Mesothelial cell of epicardium (in vitro differentiated cells): ENCODE measurements at regions not wholly inside any gene's neighbourhood (a gene's known extent, or its start where the extent isn't known, plus 50 kb on each side); places are given as distances from the start of the nearest gene placed in this dataset.

Source experiments
- DNase-seq, 2 experiments: peaks; one replicate each; pipeline ENCODE4 v3.0.0; 2021; ENCODE audit warnings: low spot score in 2 of 2; ENCODE audit not compliant: unreplicated experiment in 2 of 2
- H3K27ac Mint-ChIP-seq: 2 replicates; pipeline ENCODE4 v1.8.0; 2021; ENCODE audit warnings: mixed read lengths
- H3K27me3 Mint-ChIP-seq: 2 replicates; pipeline ENCODE4 v1.8.0; 2021; ENCODE audit warnings: low read depth, mixed read lengths
- H3K36me3 Mint-ChIP-seq: 2 replicates; pipeline ENCODE4 v1.8.0; 2021; ENCODE audit warnings: mixed read lengths
- H3K4me1 Mint-ChIP-seq: 2 replicates; pipeline ENCODE4 v1.8.0; 2021; ENCODE audit warnings: mixed read lengths
- H3K4me3 Mint-ChIP-seq: 2 replicates; pipeline ENCODE4 v1.8.0; 2021; ENCODE audit warnings: mild to moderate bottlenecking, moderate library complexity, mixed read lengths
- H3K9me3 Mint-ChIP-seq: 2 replicates; pipeline ENCODE4 v1.8.0; 2021; ENCODE audit warnings: mixed read lengths
- CTCF ChIP-seq: fragments of 200-600 bp; sonication (generic); IDR thresholded peaks from one replicate; pipeline ENCODE4 v1.5.0; 2021; ENCODE audit warnings: antibody characterized with exemption; ENCODE audit not compliant: unreplicated experiment

- no peak for DNase-seq
- H3K36me3 Mint-ChIP-seq: no peaks in the 10 kb centered on the region
- no peak overlapping the region for H3K4me3 Mint-ChIP-seq
- no peaks in the 10 kb centered on the region for H3K4me1 Mint-ChIP-seq
- H3K27ac Mint-ChIP-seq: no peak overlapping the region
- H3K9me3 Mint-ChIP-seq: no peaks in the 10 kb centered on the region
- peaks cover 54% of the 10 kb centered on the region for H3K27me3 Mint-ChIP-seq
- TF ChIP-seq CTCF: no peak
Measured at GRCh38 chr16:50928065-50928464, 186.2 kb downstream of the CYLD start.

GRCh38 chr16:50925758-50926357 is 184.0 kb downstream of the CYLD start:
- no peak for DNase-seq
- no peak for TF ChIP-seq CTCF
- H3K9me3 Mint-ChIP-seq: no peaks in the 10 kb centered on the region
- no peaks in the 10 kb centered on the region for H3K36me3 Mint-ChIP-seq
- H3K4me1 Mint-ChIP-seq: no peaks in the 10 kb centered on the region
- no peak overlapping the region for H3K4me3 Mint-ChIP-seq
- H3K27me3 Mint-ChIP-seq: peaks cover 59% of the 10 kb centered on the region
- H3K27ac Mint-ChIP-seq: no peak overlapping the region

GRCh38 chr16:50924759-50925545 is 183.1 kb downstream of the CYLD start:
- TF ChIP-seq CTCF: no peak
- no peaks in the 10 kb centered on the region for H3K4me1 Mint-ChIP-seq
- H3K4me3 Mint-ChIP-seq: no peak overlapping the region
- no peak for DNase-seq
- H3K36me3 Mint-ChIP-seq: no peaks in the 10 kb centered on the region
- H3K9me3 Mint-ChIP-seq: no peaks in the 10 kb centered on the region
- peaks cover 61% of the 10 kb centered on the region for H3K27me3 Mint-ChIP-seq
- no peak overlapping the region for H3K27ac Mint-ChIP-seq

GRCh38 chr16:50917950-50918703 is 176.2 kb downstream of the CYLD start:
- Mint-ChIP-seq H3K4me1 (no peaks in the 10 kb centered on the region), H3K27me3 (peaks cover 59% of the 10 kb centered on the region), H3K4me3 (no peak overlapping the region), H3K36me3 (no peaks in the 10 kb centered on the region), H3K9me3 (no peaks in the 10 kb centered on the region), H3K27ac (no peak overlapping the region)
- DNase-seq: no peak
- no peak for TF ChIP-seq CTCF

- no peak for TF ChIP-seq CTCF
Measured at GRCh38 chr16:50916040-50916439, 174.2 kb downstream of the CYLD start.

More at GRCh38 chr16:50916040-50916439, 174.2 kb downstream of the CYLD start:
- no peaks in the 10 kb centered on the region for H3K9me3 Mint-ChIP-seq
- peaks cover 56% of the 10 kb centered on the region for H3K27me3 Mint-ChIP-seq
- no peaks in the 10 kb centered on the region for H3K36me3 Mint-ChIP-seq
- DNase-seq: no peak
- no peaks in the 10 kb centered on the region for H3K4me1 Mint-ChIP-seq
- no peak overlapping the region for H3K27ac Mint-ChIP-seq
- H3K4me3 Mint-ChIP-seq: no peak overlapping the region
